HEK293 (cell line): ENCODE measurements at regions not wholly inside any gene's neighbourhood (a gene's known extent, or its start where the extent isn't known, plus 50 kb on each side); places are given as distances from the start of the nearest gene placed in this dataset.

ENCODE experiments used
- PRDM1 ChIP-seq: fragments of 450-650 bp; formaldehyde crosslinking; IDR thresholded peaks from 2 replicates; pipeline ENCODE4; 2016; ENCODE audit warnings: missing biosample characterization, missing genetic modification characterization
- ZNF768 ChIP-seq: fragments of 450-650 bp; formaldehyde crosslinking; IDR thresholded peaks from 2 replicates; pipeline ENCODE4 v1.5.1; 2018; ENCODE audit warnings: missing biosample characterization, mild to moderate bottlenecking, missing genetic modification characterization
- TF ChIP-seq, protein P1 (sequence below): fragments of 450-650 bp; formaldehyde crosslinking; IDR thresholded peaks from 2 replicates; pipeline ENCODE4 v1.5.1; 2016; ENCODE audit warnings: missing biosample characterization, missing genetic modification characterization

DNA sequence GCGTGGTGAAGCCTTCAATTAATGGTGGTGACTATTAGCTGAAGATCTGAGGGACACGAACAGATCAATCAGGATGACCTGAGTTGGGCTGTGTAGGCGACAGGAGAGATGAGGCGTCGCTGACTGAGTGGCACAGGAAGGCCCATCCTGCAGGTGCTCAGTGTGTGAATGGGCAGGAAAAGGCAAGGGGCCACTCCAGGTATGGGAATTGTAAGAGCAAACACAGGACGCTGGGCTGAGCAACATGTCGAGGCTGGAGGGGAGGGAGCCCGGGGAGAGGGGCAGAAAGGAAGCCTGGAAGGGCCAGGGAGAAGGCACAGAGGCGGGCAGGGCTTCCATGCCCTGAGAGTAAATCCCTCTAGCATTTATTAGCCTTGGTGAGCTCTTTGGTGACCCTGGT, 151.0 kb downstream of the VEGFA start:
- TF ChIP-seq, protein P1, sequence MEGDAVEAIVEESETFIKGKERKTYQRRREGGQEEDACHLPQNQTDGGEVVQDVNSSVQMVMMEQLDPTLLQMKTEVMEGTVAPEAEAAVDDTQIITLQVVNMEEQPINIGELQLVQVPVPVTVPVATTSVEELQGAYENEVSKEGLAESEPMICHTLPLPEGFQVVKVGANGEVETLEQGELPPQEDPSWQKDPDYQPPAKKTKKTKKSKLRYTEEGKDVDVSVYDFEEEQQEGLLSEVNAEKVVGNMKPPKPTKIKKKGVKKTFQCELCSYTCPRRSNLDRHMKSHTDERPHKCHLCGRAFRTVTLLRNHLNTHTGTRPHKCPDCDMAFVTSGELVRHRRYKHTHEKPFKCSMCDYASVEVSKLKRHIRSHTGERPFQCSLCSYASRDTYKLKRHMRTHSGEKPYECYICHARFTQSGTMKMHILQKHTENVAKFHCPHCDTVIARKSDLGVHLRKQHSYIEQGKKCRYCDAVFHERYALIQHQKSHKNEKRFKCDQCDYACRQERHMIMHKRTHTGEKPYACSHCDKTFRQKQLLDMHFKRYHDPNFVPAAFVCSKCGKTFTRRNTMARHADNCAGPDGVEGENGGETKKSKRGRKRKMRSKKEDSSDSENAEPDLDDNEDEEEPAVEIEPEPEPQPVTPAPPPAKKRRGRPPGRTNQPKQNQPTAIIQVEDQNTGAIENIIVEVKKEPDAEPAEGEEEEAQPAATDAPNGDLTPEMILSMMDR (tag by site-specific recombination): no peak
- TF ChIP-seq ZNF768 (tag by site-specific recombination) (no peak), PRDM1 (tag by site-specific recombination) (no peak)
